SW480 (cell line): ENCODE measurements at regions not wholly inside any gene's neighbourhood (a gene's known extent, or its start where the extent isn't known, plus 50 kb on each side); places are given as distances from the start of the nearest gene placed in this dataset.
A peak's percentile ranks its signal among the peaks of the same experiment; 100 is the strongest.

Experiments used
- DNase-seq: peaks from one replicate; pipeline ENCODE4 v3.0.0-alpha.2; 2016; ENCODE audit warnings: low spot score

DNA sequence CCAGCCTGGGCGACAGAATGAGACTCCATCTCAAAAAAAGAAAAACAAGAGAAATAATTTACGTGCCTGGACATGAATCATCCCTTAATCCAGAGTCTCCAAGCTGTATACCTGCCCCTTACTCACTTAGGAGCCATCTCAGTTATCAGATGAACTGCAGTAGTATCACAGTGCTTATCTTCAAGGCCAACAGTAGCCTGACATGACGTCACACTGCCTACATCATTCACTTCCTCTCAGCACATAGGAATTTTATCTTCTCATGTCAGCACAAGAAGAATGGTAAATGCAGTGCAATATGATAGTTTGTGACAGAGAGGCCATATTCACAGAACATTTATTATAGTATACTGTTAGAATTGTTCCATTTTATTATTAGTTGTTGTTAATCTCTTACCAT is 216.6 kb downstream of the SS18 start:
- no peak for DNase-seq

DNA sequence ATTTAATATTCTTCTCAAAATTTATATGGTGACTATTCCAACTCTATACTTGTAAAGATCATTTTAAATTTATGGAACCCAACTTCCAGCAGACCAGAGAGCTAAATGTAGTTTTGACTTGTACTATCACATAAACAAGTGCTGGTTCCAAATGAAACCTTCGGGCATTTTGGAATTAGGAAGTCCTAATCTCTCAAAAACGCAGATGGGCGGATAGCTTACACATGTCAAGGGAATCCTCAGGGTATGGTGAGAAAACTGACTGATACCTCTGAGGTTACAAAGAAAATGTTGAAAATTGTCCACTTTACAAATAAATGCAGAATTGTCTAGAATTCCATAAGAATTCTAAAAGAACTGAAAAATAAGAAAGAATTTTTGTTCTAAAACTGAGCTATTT is 224.1 kb downstream of the SS18 start:
- no peak for DNase-seq

GRCh38 chr18:25862881-25863600 is 227.4 kb downstream of the SS18 start:
- no peak for DNase-seq

- DNase-seq: no peak
Measured at GRCh38 chr18:25853691-25854433, 236.6 kb downstream of the SS18 start.

GRCh38 chr18:25843791-25844190 is 246.6 kb downstream of the SS18 start:
- DNase-seq: no peak

DNA sequence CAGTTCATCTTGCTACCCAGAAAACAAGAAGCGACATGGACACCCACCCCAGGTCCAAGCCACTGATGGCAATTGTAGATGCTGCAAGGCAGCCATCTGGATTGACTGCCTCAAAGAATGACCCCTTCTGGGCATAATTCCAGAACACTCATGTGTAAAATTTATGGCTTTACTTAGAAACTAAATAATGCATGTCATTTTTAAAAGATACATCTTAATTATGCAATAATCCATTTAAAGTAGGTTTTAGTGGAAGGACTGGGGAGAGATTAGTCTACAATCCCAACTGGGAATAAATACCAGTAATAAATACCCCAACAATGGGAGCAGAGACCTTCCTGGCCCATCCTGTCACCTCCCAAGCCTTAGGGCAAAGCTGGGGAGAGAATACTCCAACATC is 247.7 kb downstream of the SS18 start:
- no peak for DNase-seq

DNA sequence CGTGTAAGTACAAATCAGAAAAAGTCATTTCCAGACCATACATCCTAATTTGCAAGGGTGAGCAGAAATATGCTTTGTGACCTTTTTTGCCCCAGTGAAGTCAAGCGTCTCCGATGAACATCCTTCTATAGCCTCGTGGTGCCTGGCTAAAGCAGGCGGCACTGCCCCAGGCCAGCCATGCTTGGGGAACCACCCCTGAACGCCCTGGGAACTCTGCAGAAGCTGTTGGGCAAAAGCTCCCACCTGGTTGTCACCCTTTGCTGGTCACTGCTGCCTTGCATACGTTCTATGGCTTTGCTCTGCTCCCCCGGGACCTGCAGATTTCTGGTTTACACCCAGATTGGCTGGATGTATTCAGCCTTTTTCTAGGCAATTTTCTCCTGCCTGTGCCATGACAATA is 256.4 kb downstream of the SS18 start:
- no peak for DNase-seq

- DNase-seq: peak; percentile 33
Measured at GRCh38 chr18:25832001-25832604, 258.3 kb downstream of the SS18 start.

DNA sequence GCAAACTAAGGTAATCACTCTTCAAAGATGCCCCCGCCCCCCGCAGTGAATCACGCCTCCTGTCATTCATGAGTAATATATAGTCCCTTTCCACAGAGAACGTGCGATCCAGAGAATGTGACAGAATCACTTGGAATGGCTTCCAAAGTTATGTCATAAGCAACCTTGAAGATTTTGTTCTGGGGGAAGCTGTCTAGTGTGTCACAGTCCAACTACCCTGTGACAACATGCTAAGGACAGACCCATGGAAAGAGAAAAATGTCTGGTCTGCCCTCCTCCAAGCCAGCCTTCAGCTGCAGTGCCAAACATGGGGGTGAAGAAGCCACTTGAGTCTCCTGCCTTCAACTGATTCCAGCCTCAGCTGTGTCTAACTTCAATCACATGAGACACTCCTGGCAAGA is 259.1 kb downstream of the SS18 start:
- no peak for DNase-seq

GRCh38 chr18:25830787-25831186 is 259.6 kb downstream of the SS18 start:
- no peak for DNase-seq

GRCh38 chr18:25827961-25828561 is 262.4 kb downstream of the SS18 start:
- peak; percentile 79 for DNase-seq

DNA sequence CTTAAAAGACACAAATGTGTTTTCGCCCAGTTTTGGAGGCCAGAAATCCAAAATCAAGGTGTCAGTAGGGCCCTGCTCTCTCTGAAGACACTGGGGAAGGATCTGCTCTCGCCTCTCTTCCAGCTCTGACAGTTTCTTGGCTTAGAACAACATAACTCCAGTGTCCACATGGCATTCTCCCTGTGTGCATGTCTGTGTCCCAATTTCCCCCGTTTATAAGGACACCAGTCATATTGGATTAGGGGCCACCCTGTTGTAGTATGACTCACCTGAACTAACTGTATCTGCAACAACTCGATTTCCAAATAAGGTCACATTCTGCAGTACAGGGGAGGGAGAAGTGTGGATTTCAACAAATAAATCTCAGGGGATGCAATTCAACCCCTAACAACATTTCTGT is 263.2 kb downstream of the SS18 start:
- DNase-seq: peak; percentile 72

GRCh38 chr18:25826823-25827222 is 263.6 kb downstream of the SS18 start:
- DNase-seq: peak; percentile 14

DNA sequence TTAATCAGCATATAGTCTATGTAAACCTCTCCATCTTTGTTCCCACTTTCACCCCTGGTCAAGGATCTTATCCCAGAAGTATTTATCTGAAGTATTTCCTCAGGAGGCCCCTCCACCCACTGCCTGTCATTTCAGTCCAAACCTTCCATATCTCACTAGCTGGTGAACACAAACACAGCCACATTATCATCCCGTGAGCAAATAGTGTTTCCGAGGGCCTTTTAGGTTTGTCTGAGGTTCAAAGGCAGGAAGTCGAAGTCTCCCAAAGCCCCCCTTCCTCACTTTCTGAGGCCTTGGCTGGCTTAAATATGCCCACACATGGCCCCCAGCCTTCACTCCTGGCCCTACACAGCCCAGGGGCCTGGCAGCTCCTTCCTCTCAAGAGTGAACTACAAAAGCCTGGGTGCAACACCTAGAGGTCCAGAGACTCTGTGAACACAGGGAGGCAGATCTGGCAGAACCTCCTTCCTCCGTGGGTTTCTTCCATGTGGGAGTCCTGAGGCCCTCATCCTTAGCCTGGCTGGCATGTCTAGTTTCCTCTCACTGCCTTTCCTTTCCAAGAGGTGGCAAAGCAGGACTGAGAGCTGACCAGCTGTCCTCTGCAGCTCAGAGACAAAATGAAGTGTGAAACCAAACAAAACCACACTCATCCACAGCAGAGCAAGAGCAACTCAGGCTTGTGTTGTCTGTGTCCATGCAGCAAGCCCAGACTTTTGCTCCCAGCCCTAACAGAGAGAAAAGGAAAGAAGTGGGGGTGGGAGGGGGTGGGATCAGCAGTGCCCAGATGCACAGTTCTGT is 264.2 kb downstream of the SS18 start:
- no peak for DNase-seq

DNA sequence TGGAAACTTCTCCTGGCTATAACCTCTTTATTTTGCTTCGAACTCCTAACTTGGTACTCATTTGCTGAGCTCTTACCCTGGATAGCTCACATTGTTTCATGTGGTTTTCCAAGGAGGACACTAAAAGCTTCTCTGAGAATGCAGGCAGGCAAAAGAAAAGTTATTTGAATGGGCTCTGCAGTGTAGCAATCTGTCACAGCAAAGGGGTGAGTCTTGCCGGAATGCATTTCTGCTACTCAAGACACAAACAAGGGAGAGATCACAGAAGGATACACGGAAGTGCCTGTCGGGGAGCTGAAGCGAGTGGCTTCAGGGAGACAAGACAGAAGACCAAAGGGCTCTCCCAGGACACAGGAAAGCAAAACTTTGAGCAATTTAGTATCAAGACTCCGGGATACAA is 265.4 kb downstream of the SS18 start:
- no peak for DNase-seq

- no peak for DNase-seq
Measured at GRCh38 chr18:25819746-25820363, 270.6 kb downstream of the SS18 start.

DNA sequence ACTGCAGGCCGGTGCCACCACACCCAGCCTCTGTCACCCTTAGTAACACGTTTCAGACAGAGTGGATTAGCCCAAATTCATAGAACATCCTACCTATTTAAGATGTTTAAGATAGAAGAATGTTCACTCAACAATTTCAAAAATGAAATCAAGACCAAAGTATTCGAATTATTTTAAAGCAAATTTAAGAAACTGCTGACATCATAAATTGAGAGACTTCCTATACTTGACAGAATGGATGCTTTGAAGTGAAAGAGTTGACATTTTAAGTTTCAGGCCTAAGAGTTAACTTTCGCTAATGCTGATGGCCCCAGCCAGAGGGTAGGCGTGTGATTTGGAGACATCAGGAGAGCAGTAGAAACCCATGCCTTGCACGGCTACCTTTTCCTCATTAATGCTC is 271.9 kb downstream of the SS18 start:
- DNase-seq: no peak

- DNase-seq: no peak
Measured at GRCh38 chr18:25817546-25818237, 272.7 kb downstream of the SS18 start.

DNA sequence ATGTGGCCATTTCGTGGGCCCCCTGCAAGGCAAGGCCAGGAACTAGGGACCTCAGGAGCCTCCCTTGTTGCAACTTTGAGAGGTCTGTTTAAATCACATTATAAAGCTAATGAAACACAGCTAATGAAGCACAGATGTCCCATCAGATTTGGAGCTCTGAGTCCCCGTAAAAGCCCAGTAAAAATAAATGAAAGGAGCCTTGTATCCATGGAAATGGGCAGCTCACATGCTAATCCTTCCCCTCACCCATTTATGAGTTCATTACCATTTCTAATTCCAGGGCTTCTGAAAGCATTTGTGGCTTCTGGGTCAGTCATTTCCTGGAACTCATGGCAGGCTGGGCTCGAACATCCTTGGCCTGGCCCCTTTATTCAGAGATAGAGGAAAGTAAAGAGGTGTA is 274.8 kb downstream of the SS18 start:
- DNase-seq: no peak

DNA sequence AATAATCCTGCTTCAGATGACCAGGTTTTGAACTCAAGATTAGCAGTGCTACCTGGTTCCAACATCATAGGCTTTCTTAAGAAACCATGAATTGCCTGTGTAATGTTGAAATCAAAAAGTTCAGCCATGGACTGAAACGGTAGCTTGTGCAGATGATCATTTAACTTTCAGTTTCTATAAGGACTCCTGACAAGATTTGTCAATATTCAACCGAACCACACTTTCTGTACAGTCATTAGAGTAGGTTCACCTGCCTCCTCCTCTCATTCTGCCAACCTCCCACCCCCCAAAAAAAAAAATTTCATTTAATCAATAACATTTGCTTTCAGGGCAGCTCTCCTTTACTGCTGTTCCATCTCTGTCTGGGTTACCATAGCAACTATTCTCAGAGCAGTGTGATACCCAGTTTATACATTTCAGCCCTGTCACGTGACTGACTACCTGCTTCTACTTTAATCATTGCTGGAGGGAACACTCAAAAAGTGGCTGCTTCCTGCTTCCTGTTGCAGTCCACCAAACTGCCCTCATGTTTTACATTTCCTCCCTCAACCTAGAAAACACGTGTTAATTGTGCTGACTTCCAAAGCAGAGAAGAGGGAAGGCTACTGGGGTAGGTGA is 275.5 kb downstream of the SS18 start:
- DNase-seq: no peak

GRCh38 chr18:25813110-25813509 is 277.3 kb downstream of the SS18 start:
- DNase-seq: no peak
